CD4-positive, CD25-positive, alpha-beta regulatory T cell (primary cell): ENCODE measurements at regions not wholly inside any gene's neighbourhood (a gene's known extent, or its start where the extent isn't known, plus 50 kb on each side); places are given as distances from the start of the nearest gene placed in this dataset.

Source experiments
- ATAC-seq, 2 donors: fragments of 150-1000 bp; cut with Tn5 transposase; one replicate each; pipeline ENCODE4 v1.10.0; 2021; ENCODE audit warnings: low read depth in 2 of 2, moderate number of reproducible peaks in 2 of 2, moderate library complexity in 1 of 2
- DNase-seq, 3 donors: peaks; one replicate each; pipeline versions ENCODE4 v3.0.0 to v3.0.0-alpha.2; 2012 to 2022; ENCODE audit warnings: mixed read lengths in 1 of 3
- H3K27ac ChIP-seq: one replicate; pipeline ENCODE4 v1.7.0; 2013; ENCODE audit warnings: mild to moderate bottlenecking, low read length; ENCODE audit not compliant: insufficient read depth, poor library complexity, severe bottlenecking
- H3K27me3 ChIP-seq: one replicate; pipeline ENCODE4 v1.7.0; 2013; ENCODE audit warnings: low read length; ENCODE audit not compliant: control insufficient read depth, insufficient read depth
- H3K36me3 ChIP-seq: one replicate; pipeline ENCODE4 v1.7.0; 2013; ENCODE audit warnings: mild to moderate bottlenecking, low read length, moderate library complexity; ENCODE audit not compliant: control insufficient read depth, insufficient read depth
- H3K4me1 ChIP-seq: 2 replicates; pipeline ENCODE4 v1.7.0; 2013; ENCODE audit warnings: mild to moderate bottlenecking, low read length; ENCODE audit not compliant: insufficient read depth, control insufficient read depth, poor library complexity, severe bottlenecking
- H3K4me3 ChIP-seq: one replicate; pipeline ENCODE4 v1.7.0; 2013; ENCODE audit warnings: low read depth, mild to moderate bottlenecking, low read length, moderate library complexity
- H3K9me3 ChIP-seq, 2 experiments: 1 replicate in 1 of 2; 2 replicates in 1 of 2; pipeline ENCODE4 v1.7.0; 2013; ENCODE audit warnings: low read length in 2 of 2, mild to moderate bottlenecking in 1 of 2, moderate library complexity in 1 of 2; ENCODE audit not compliant: control insufficient read depth in 2 of 2
- H3K27ac Mint-ChIP-seq, 3 donors: one replicate each; pipeline ENCODE4 v1.8.0; 2020 to 2022; ENCODE audit warnings: mild to moderate bottlenecking in 3 of 3, mixed read lengths in 3 of 3, moderate library complexity in 2 of 3
- H3K27me3 Mint-ChIP-seq: one replicate; pipeline ENCODE4 v1.8.0; 2022; ENCODE audit warnings: mild to moderate bottlenecking, mixed read lengths
- H3K36me3 Mint-ChIP-seq: one replicate; pipeline ENCODE4 v1.8.0; 2020; ENCODE audit warnings: mixed read lengths
- H3K4me1 Mint-ChIP-seq, 4 donors: one replicate each; pipeline ENCODE4 v1.8.0; 2020 to 2022; ENCODE audit warnings: mixed read lengths in 4 of 4, mild to moderate bottlenecking in 1 of 4
- H3K4me3 Mint-ChIP-seq, 4 donors: one replicate each; pipeline ENCODE4 v1.8.0; 2020 to 2022; ENCODE audit warnings: mild to moderate bottlenecking in 4 of 4, mixed read lengths in 4 of 4, moderate library complexity in 3 of 4
- H3K9me3 Mint-ChIP-seq, 7 donors: one replicate each; pipeline ENCODE4 v1.8.0; 2020 to 2022; ENCODE audit warnings: mixed read lengths in 7 of 7, mild to moderate bottlenecking in 3 of 7, moderate library complexity in 2 of 7

- Histone ChIP-seq H3K9me3 (no peaks in the 10 kb centered on the region), H3K27me3 (no peaks in the 10 kb centered on the region), H3K4me3 (no peak overlapping the region), H3K36me3 (no peaks in the 10 kb centered on the region), H3K27ac (no peak overlapping the region), H3K4me1 (no peaks in the 10 kb centered on the region)
- ATAC-seq: no peak
- Mint-ChIP-seq H3K36me3 (no peaks in the 10 kb centered on the region), H3K9me3 (peaks cover 0 to 5% (median 4%) of the 10 kb centered on the region in 7 donors), H3K27ac (no peak overlapping the region), H3K4me3 (no peak overlapping the region), H3K4me1 (no peaks in the 10 kb centered on the region), H3K27me3 (no peaks in the 10 kb centered on the region)
- no peak for DNase-seq
Observed at GRCh38 chr5:89283728-89284493, 400.9 kb upstream of the MEF2C start.

GRCh38 chr5:89282554-89283510 lies 399.8 kb upstream of the MEF2C start:
- Mint-ChIP-seq H3K4me3 (no peak overlapping the region), H3K9me3 (peaks cover 0 to 5% (median 4%) of the 10 kb centered on the region in 7 donors), H3K27me3 (no peaks in the 10 kb centered on the region), H3K36me3 (no peaks in the 10 kb centered on the region), H3K4me1 (no peaks in the 10 kb centered on the region), H3K27ac (no peak overlapping the region)
- ATAC-seq (no peak), DNase-seq (no peak)
- Histone ChIP-seq H3K4me1 (no peaks in the 10 kb centered on the region), H3K27ac (no peak overlapping the region), H3K36me3 (no peaks in the 10 kb centered on the region), H3K9me3 (no peaks in the 10 kb centered on the region), H3K27me3 (no peaks in the 10 kb centered on the region), H3K4me3 (no peak overlapping the region)

GRCh38 chr5:89281766-89282553 lies 399.0 kb upstream of the MEF2C start:
- ATAC-seq: no peak
- H3K27me3 Mint-ChIP-seq: no peaks in the 10 kb centered on the region
- H3K4me1 Mint-ChIP-seq: no peaks in the 10 kb centered on the region
- no peak overlapping the region for H3K27ac Mint-ChIP-seq
- Histone ChIP-seq H3K27me3 (no peaks in the 10 kb centered on the region), H3K4me3 (no peak overlapping the region), H3K36me3 (no peaks in the 10 kb centered on the region), H3K4me1 (no peaks in the 10 kb centered on the region), H3K27ac (no peak overlapping the region), H3K9me3 (no peaks in the 10 kb centered on the region)
- H3K4me3 Mint-ChIP-seq: no peak overlapping the region
- H3K9me3 Mint-ChIP-seq: peaks cover 0 to 8% (median 4%) of the 10 kb centered on the region in 7 donors
- DNase-seq: no peak
- H3K36me3 Mint-ChIP-seq: no peaks in the 10 kb centered on the region

- ATAC-seq: no peak
- Mint-ChIP-seq H3K4me1 (no peaks in the 10 kb centered on the region), H3K9me3 (peaks cover 0 to 9% (median 6%) of the 10 kb centered on the region in 7 donors), H3K27me3 (no peaks in the 10 kb centered on the region), H3K4me3 (no peak overlapping the region), H3K27ac (no peak overlapping the region), H3K36me3 (no peaks in the 10 kb centered on the region)
- no peaks in the 10 kb centered on the region for H3K4me1 ChIP-seq
- H3K9me3 ChIP-seq: no peaks in the 10 kb centered on the region
- no peak overlapping the region for H3K4me3 ChIP-seq
- no peak for DNase-seq
- H3K36me3 ChIP-seq: no peaks in the 10 kb centered on the region
- no peaks in the 10 kb centered on the region for H3K27me3 ChIP-seq
- H3K27ac ChIP-seq: no peak overlapping the region
Observed at GRCh38 chr5:89281211-89281610, 398.2 kb upstream of the MEF2C start.

- no peaks in the 10 kb centered on the region for H3K27me3 Mint-ChIP-seq
- no peak overlapping the region for H3K4me3 Mint-ChIP-seq
- Histone ChIP-seq H3K27me3 (no peaks in the 10 kb centered on the region), H3K27ac (no peak overlapping the region), H3K36me3 (no peaks in the 10 kb centered on the region), H3K9me3 (no peaks in the 10 kb centered on the region), H3K4me1 (no peaks in the 10 kb centered on the region), H3K4me3 (no peak overlapping the region)
- no peak for DNase-seq
- no peak for ATAC-seq
- H3K9me3 Mint-ChIP-seq: peaks cover 0 to 9% (median 6%) of the 10 kb centered on the region in 7 donors
- H3K27ac Mint-ChIP-seq: no peak overlapping the region
- no peaks in the 10 kb centered on the region for H3K36me3 Mint-ChIP-seq
- H3K4me1 Mint-ChIP-seq: no peaks in the 10 kb centered on the region
Observed at GRCh38 chr5:89280103-89281037, 397.4 kb upstream of the MEF2C start.

GRCh38 chr5:89279391-89280036 lies 396.5 kb upstream of the MEF2C start:
- Histone ChIP-seq H3K36me3 (no peaks in the 10 kb centered on the region), H3K9me3 (no peaks in the 10 kb centered on the region), H3K27ac (no peak overlapping the region), H3K4me1 (no peaks in the 10 kb centered on the region), H3K4me3 (no peak overlapping the region), H3K27me3 (no peaks in the 10 kb centered on the region)
- H3K9me3 Mint-ChIP-seq: peaks cover 0 to 9% (median 2%) of the 10 kb centered on the region in 7 donors
- no peaks in the 10 kb centered on the region for H3K36me3 Mint-ChIP-seq
- DNase-seq (no peak), ATAC-seq (no peak)
- no peaks in the 10 kb centered on the region for H3K4me1 Mint-ChIP-seq
- no peaks in the 10 kb centered on the region for H3K27me3 Mint-ChIP-seq
- no peak overlapping the region for H3K27ac Mint-ChIP-seq
- H3K4me3 Mint-ChIP-seq: no peak overlapping the region
